ENCODE measurements at regions not wholly inside any gene's neighbourhood (a gene's known extent, or its start where the extent isn't known, plus 50 kb on each side); places are given as distances from the start of the nearest gene placed in this dataset.

GRCh38 chr3:55218577-55218976, 268.5 kb downstream of the WNT5A start:
- DNase-seq, result no peak

GRCh38 chr3:55207744-55208143, 279.4 kb downstream of the WNT5A start:
- DNase-seq, result no peak

GRCh38 chr3:55205990-55206389, 278.1 kb upstream of the LRTM1 start:
- no peak for DNase-seq

GRCh38 chr3:55204417-55204816, 276.6 kb upstream of the LRTM1 start:
- DNase-seq, result no peak

GRCh38 chr3:55203546-55203945, 275.7 kb upstream of the LRTM1 start:
- DNase-seq, result no peak

- no peak for DNase-seq
These were observed 275.1 kb upstream of the LRTM1 start for GRCh38 chr3:55203006-55203405.

GRCh38 chr3:55202326-55202725, 274.5 kb upstream of the LRTM1 start:
- DNase-seq, result no peak

GRCh38 chr3:55201779-55202178, 273.9 kb upstream of the LRTM1 start:
- no peak for DNase-seq

GRCh38 chr3:55200906-55201305, 273.0 kb upstream of the LRTM1 start:
- DNase-seq, result no peak

GRCh38 chr3:55198554-55198953, 270.7 kb upstream of the LRTM1 start:
- no peak for DNase-seq

GRCh38 chr3:55197021-55197420, 269.2 kb upstream of the LRTM1 start:
- DNase-seq, result no peak

GRCh38 chr3:55196495-55196894, 268.6 kb upstream of the LRTM1 start:
- DNase-seq, result no peak

GRCh38 chr3:55194376-55194775, 266.5 kb upstream of the LRTM1 start:
- DNase-seq, result no peak

GRCh38 chr3:55191911-55192775, 264.3 kb upstream of the LRTM1 start:
- DNase-seq, result no peak

GRCh38 chr3:55190331-55190730, 262.5 kb upstream of the LRTM1 start:
- DNase-seq, result no peak

- no peak for DNase-seq
These were observed 261.5 kb upstream of the LRTM1 start for GRCh38 chr3:55189359-55189801.

GRCh38 chr3:55185380-55185779, 257.5 kb upstream of the LRTM1 start:
- no peak for DNase-seq

- no peak for DNase-seq
These were observed 255.3 kb upstream of the LRTM1 start for GRCh38 chr3:55183201-55183600.

- DNase-seq, result no peak
These were observed 253.2 kb upstream of the LRTM1 start for GRCh38 chr3:55180936-55181535.

GRCh38 chr3:55180161-55180560, 252.3 kb upstream of the LRTM1 start:
- DNase-seq, result no peak

GRCh38 chr3:55178336-55178735, 250.5 kb upstream of the LRTM1 start:
- DNase-seq, result no peak

- no peak for DNase-seq
These were observed 249.9 kb upstream of the LRTM1 start for GRCh38 chr3:55177749-55178148.

- DNase-seq, result no peak
These were observed 247.6 kb upstream of the LRTM1 start for GRCh38 chr3:55175423-55175822.

GRCh38 chr3:55174747-55175146, 246.9 kb upstream of the LRTM1 start:
- no peak for DNase-seq

- DNase-seq, result no peak
These were observed 245.6 kb upstream of the LRTM1 start for GRCh38 chr3:55173504-55173903.
